Loucy (cell line): ENCODE measurements at regions not wholly inside any gene's neighbourhood (a gene's known extent, or its start where the extent isn't known, plus 50 kb on each side); places are given as distances from the start of the nearest gene placed in this dataset.

Experiments
- CTCF ChIP-seq: fragments of 200-600 bp; sonication (generic); conservative IDR thresholded peaks from 2 replicates; pipeline ENCODE4 v1.5.1; 2014; ENCODE audit warnings: mild to moderate bottlenecking, antibody characterized with exemption, low read length
- EZH2phosphoT487 ChIP-seq: fragments of 200-600 bp; IDR thresholded peaks from 2 replicates; pipeline ENCODE4 v1.6.1; 2018; ENCODE audit warnings: antibody characterized with exemption, mild to moderate bottlenecking, moderate library complexity, borderline replicate concordance

- TF ChIP-seq EZH2phosphoT487 = no peak
- no peak for TF ChIP-seq CTCF
These were observed 90.4 kb upstream of the CDH11 start for GRCh38 chr16:65212240-65212639.
